Endodermal cell (in vitro differentiated cells): ENCODE measurements at regions not wholly inside any gene's neighbourhood (a gene's known extent, or its start where the extent isn't known, plus 50 kb on each side); places are given as distances from the start of the nearest gene placed in this dataset.

Source experiments
- DNase-seq: peaks from one replicate; pipeline ENCODE4 v3.0.0-alpha.2; 2017
- H3K27ac ChIP-seq: 2 replicates; pipeline ENCODE4 v1.5.1; 2013; ENCODE audit warnings: mild to moderate bottlenecking, low read depth, low read length, moderate library complexity
- H3K27me3 ChIP-seq: 2 replicates; pipeline ENCODE4 v1.6.1; 2013; ENCODE audit warnings: mild to moderate bottlenecking, low read length, moderate library complexity; ENCODE audit not compliant: insufficient read depth, control insufficient read depth, poor library complexity, severe bottlenecking
- H3K36me3 ChIP-seq: 2 replicates; pipeline ENCODE4 v1.7.0; 2013; ENCODE audit warnings: mild to moderate bottlenecking, low read length, moderate library complexity; ENCODE audit not compliant: control insufficient read depth, insufficient read depth
- H3K4me1 ChIP-seq: one replicate; pipeline ENCODE4 v1.7.0; 2013; ENCODE audit warnings: low read length; ENCODE audit not compliant: control insufficient read depth, insufficient read depth
- H3K4me3 ChIP-seq: 2 replicates; pipeline ENCODE4 v1.5.1; 2013; ENCODE audit warnings: mild to moderate bottlenecking, low read length, moderate library complexity
- H3K9ac ChIP-seq: 2 replicates; pipeline ENCODE4 v1.6.1; 2013; ENCODE audit warnings: mild to moderate bottlenecking, low read length, moderate library complexity; ENCODE audit not compliant: poor library complexity, severe bottlenecking; ENCODE audit errors: extremely low read depth
- H3K9me3 ChIP-seq: 2 replicates; pipeline ENCODE4 v1.6.1; 2013; ENCODE audit warnings: mild to moderate bottlenecking, low read length, moderate library complexity; ENCODE audit not compliant: control insufficient read depth
- H3K27ac Mint-ChIP-seq: 2 replicates; pipeline ENCODE4 v1.8.0; 2020; ENCODE audit warnings: mixed read lengths
- H3K27me3 Mint-ChIP-seq: 2 replicates; pipeline ENCODE4 v1.8.0; 2021; ENCODE audit warnings: mild to moderate bottlenecking, mixed read lengths; ENCODE audit not compliant: insufficient read depth
- H3K36me3 Mint-ChIP-seq: 2 replicates; pipeline ENCODE4 v1.8.0; 2020; ENCODE audit warnings: low read depth, mixed read lengths
- H3K4me1 Mint-ChIP-seq: 2 replicates; pipeline ENCODE4 v1.8.0; 2020; ENCODE audit warnings: mixed read lengths
- H3K4me3 Mint-ChIP-seq: 2 replicates; pipeline ENCODE4 v1.8.0; 2020; ENCODE audit warnings: mild to moderate bottlenecking, moderate library complexity, mixed read lengths
- H3K9me3 Mint-ChIP-seq: 2 replicates; pipeline ENCODE4 v1.8.0; 2020; ENCODE audit warnings: mild to moderate bottlenecking, mixed read lengths
- CTCF ChIP-seq: fragments of 200-600 bp; sonication (generic); conservative IDR thresholded peaks from 2 replicates; pipeline ENCODE4 v1.5.0; 2021; ENCODE audit warnings: antibody characterized with exemption, mild to moderate bottlenecking
- WGBS, 2 experiments: methylation state at CpG; one replicate each; pipeline versions ENCODE4 v1.1.5 to v1.1.7; 2013; ENCODE audit warnings: missing lambda C conversion rate in 2 of 2, mixed read lengths in 1 of 2; ENCODE audit not compliant: insufficient coverage in 1 of 2, insufficient read length in 1 of 2; 5-methylcytosine and 5-hydroxymethylcytosine counted together

GRCh38 chr3:96236522-96236921 is 577.9 kb upstream of the EPHA6 start:
- H3K9me3 Mint-ChIP-seq, result no peaks in the 10 kb centered on the region
- no peak overlapping the region for H3K4me3 ChIP-seq
- H3K27ac Mint-ChIP-seq, result no peak overlapping the region
- no peaks in the 10 kb centered on the region for H3K4me1 ChIP-seq
- no peaks in the 10 kb centered on the region for H3K27me3 ChIP-seq
- H3K27me3 Mint-ChIP-seq, result no peaks in the 10 kb centered on the region
- DNase-seq, result no peak
- no peak overlapping the region for H3K27ac ChIP-seq
- no peaks in the 10 kb centered on the region for H3K36me3 Mint-ChIP-seq
- H3K4me3 Mint-ChIP-seq, result no peak overlapping the region
- H3K9ac ChIP-seq, result no peak overlapping the region
- 93% methylated on average over 2 of the region's 2 CpGs for WGBS, 2 experiments
- H3K9me3 ChIP-seq, result no peaks in the 10 kb centered on the region
- no peak for TF ChIP-seq CTCF
- H3K36me3 ChIP-seq, result no peaks in the 10 kb centered on the region
- no peaks in the 10 kb centered on the region for H3K4me1 Mint-ChIP-seq

GRCh38 chr3:96259299-96259698 is 555.1 kb upstream of the EPHA6 start:
- H3K4me3 Mint-ChIP-seq, result no peak overlapping the region
- no peaks in the 10 kb centered on the region for H3K27me3 ChIP-seq
- DNase-seq, result no peak

GRCh38 chr3:96264701-96265100 is 549.7 kb upstream of the EPHA6 start:
- Mint-ChIP-seq H3K27me3 (no peaks in the 10 kb centered on the region), H3K4me1 (no peaks in the 10 kb centered on the region), H3K27ac (no peak overlapping the region), H3K36me3 (no peaks in the 10 kb centered on the region), H3K9me3 (no peaks in the 10 kb centered on the region), H3K4me3 (no peak overlapping the region)
- WGBS, 2 experiments, result 100% methylated on average over 1 of the region's 2 CpGs; no CpG with 5 or more reads in 1 of the 2 experiments
- Histone ChIP-seq H3K4me1 (no peaks in the 10 kb centered on the region), H3K27ac (no peak overlapping the region), H3K4me3 (no peak overlapping the region), H3K9ac (no peak overlapping the region), H3K9me3 (no peaks in the 10 kb centered on the region), H3K27me3 (no peaks in the 10 kb centered on the region), H3K36me3 (no peaks in the 10 kb centered on the region)
- TF ChIP-seq CTCF, result no peak
- DNase-seq, result no peak

More at GRCh38 chr3:96259299-96259698, 555.1 kb upstream of the EPHA6 start:
- Mint-ChIP-seq H3K27ac (no peak overlapping the region), H3K36me3 (no peaks in the 10 kb centered on the region), H3K4me1 (no peaks in the 10 kb centered on the region), H3K27me3 (no peaks in the 10 kb centered on the region), H3K9me3 (no peaks in the 10 kb centered on the region)
- Histone ChIP-seq H3K4me3 (no peak overlapping the region), H3K9ac (no peak overlapping the region), H3K4me1 (no peaks in the 10 kb centered on the region), H3K27ac (no peak overlapping the region), H3K36me3 (no peaks in the 10 kb centered on the region), H3K9me3 (no peaks in the 10 kb centered on the region)
- TF ChIP-seq CTCF, result no peak
